Glomerular visceral epithelial cell (primary cell): ENCODE measurements at regions not wholly inside any gene's neighbourhood (a gene's known extent, or its start where the extent isn't known, plus 50 kb on each side); places are given as distances from the start of the nearest gene placed in this dataset.

Experiments
- DNase-seq: peaks from one replicate; pipeline ENCODE4 v3.0.0-alpha.2; 2016; ENCODE audit errors: extremely low spot score

DNA sequence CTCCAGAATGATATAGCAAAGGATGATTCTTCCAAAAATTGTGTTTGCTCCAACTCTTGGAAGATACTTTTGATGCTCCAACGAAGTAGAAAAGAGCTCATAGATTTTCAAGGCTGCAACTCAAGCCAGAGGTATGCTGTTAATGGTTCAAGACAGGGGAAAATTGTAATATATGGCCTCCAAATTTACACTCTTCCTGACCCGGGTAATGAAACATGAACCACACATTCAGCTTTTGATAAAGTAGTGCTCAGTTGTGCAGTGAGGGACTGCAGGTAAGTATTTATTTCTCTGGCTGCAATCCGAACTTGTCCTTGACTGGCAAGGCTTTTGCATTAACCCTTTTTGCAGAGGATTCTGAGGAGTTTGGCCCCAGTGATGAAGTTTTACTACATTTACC is 446.4 kb downstream of the RASEF start:
- DNase-seq, result no peak

DNA sequence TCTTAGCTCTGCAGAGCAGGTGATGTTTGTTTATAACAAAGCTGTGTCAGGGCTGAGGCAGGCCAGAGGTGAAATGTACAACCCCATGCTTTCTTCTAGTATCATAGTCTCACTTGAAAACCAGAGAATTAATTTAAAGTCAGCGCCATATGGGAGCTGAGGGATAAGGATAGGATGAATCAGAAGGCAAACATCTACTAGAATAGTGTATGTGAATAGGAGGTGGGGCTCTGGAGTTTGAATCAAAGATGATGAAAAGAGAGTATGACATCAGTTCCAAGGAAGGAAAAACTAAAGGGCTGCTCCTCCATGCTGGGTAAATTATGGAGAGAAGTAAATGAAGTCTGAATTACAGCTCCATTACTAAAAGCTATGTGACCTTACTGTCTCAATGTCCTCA is 441.5 kb downstream of the RASEF start:
- no peak for DNase-seq

DNA sequence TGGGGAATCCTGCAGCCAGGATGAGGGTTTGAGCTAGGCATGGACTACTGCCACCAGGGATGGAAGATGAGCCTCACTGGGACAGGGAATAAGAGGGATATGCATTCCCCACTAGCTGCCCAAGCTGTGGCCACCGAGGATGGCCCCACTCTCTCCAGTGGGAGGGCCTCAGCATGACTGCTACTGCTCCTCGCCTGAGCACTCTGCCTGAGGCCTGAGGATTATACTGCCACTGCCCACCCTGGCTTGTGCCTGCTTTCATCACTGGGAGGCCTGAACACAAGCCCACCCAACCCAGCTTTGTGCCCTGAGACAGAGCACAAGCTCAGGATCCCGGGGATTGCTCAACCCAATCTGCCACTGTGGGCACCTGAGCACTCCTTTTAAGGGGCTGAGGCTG is 425.6 kb downstream of the RASEF start:
- DNase-seq, result no peak

DNA sequence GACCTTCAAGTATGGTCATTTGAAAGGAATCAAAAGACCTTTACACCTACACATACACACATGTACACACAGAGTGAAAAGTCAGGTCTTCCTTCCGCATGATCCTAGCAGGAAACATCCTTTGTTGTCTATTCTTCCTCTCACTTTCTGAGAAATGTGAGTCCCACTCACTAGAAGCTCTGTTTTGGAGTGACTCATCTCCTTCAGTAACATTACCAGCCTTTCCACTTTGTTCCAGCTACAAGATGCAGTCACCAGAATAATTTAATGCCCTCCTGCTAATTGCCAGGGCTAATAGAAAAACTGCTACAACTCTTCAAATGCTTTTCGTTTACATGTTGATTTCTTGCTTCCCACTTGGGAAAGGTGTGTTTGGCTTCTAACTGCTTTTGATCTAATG is 417.3 kb downstream of the RASEF start:
- DNase-seq, result no peak

- no peak for DNase-seq
These were observed 412.6 kb downstream of the RASEF start for GRCh38 chr9:82650368-82650767.

DNA sequence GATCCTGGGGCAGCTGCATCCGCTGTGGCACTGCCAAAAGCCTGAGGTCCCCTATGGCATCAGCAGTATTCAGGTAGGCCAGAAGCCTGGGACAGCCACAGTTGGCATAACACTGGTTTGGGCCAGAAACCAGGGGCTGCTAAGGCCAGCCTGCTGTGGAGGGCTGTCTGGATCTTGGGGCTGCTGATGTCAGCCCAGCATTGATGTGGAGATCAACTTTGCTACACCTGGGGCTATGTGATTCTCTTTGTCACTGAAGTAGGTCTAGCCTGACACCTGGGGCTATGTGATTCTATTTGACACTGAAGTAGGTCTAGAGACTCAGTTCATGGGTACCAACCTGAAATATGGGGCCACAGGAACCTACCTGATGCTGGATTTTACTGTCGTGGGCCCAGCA is 411.5 kb downstream of the RASEF start:
- no peak for DNase-seq

DNA sequence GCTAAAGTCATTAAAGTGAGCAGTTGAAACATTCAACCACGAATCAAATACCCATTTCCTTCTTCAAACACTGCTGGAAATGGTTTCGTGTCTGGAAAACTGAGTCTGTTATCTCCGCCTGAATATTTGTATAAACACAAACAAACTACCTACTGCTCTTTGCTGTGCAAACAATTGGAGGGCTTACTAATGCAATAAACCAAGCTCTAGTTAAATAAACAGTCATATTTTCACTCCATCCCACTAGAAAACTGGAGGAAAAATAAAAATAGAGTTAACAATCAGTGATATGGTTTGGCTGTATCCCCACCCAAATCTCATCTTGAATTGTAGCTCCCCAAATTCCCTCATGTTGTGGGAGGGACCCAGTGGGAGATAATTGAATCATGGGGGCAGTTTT is 397.6 kb downstream of the RASEF start:
- DNase-seq, result no peak

GRCh38 chr9:82668689-82669199 is 394.2 kb downstream of the RASEF start:
- DNase-seq, result no peak

- DNase-seq, result no peak
These were observed 392.9 kb downstream of the RASEF start for GRCh38 chr9:82670000-82670399.

DNA sequence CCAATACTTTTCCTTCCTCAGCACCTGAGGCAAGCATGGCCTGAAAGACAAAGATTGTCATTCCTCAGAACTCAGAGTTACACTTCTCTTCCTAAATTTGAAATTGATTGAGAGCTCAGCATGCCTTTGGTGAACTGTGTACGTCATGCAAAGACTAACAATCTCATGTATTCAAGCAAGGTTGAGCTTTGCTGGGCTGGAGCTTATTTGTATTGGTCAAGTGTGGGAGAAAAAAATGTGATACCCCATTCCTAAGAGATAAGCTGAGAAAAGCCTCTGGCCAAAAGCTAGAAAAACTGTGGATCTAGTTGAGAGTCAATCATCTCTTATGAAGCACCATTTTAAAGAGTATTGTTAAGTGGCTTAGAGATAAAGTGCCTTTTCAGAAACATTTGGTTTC is 392.2 kb downstream of the RASEF start:
- no peak for DNase-seq

DNA sequence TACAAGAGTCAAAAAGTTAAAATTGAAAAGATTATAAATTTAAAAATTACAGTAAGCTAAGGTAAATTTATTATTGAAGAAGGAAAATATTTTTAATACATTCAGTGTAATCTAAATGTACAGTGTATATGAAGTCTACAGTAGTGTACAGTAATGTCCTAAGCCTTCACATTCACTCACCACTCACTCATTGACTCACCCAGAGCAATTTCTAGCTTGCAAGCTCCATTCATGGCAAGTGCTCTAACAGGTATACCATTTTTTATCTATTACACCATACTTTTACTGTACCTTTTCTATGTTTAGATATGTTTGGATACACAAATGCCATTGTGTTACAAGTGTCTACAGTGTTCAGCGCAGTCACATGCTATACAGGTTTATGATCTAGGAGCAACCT is 389.7 kb downstream of the RASEF start:
- DNase-seq, result no peak

- DNase-seq, result no peak
These were observed 389.0 kb downstream of the RASEF start for GRCh38 chr9:82673919-82674318.

- no peak for DNase-seq
These were observed 387.8 kb downstream of the RASEF start for GRCh38 chr9:82675102-82675501.

GRCh38 chr9:82675605-82676004 is 387.3 kb downstream of the RASEF start:
- DNase-seq, result no peak

GRCh38 chr9:82677086-82677485 is 385.9 kb downstream of the RASEF start:
- DNase-seq, result no peak

GRCh38 chr9:82679472-82679871 is 383.5 kb downstream of the RASEF start:
- no peak for DNase-seq

DNA sequence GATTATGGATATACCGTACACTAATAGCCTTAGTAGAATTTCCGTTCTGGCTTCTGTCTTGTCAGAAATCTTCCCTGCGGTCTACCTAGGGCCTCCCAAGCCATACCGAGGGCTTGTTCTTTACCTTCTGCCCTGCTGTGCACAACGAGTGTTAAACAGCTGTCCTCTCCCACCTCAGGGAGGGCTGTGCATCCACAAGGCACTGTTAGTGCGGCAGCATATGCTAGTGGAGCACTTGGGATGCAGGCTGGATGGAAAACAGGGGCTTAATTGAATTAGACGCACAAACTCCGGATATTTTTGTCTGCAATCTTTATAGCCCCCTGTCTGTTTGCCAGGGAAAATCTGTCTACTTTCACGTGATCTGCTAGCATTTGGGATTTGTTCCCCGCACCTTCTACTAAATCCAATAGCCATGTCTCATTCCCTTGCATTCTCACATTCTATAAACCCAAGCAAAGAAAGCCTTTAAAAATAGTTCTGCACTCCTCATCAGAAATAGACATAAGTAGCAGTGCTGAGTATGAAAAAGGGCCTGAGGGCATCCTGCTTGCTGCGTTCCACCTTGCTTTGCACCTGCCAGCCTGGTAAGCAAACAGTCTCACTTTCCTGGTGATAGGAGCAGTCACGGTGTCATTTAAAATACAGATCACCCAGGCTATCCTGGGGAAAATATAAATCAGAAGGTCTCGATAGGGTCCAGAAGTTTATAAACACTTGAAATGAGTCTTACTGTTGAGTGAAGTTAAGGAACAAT is 382.6 kb downstream of the RASEF start:
- no peak for DNase-seq

DNA sequence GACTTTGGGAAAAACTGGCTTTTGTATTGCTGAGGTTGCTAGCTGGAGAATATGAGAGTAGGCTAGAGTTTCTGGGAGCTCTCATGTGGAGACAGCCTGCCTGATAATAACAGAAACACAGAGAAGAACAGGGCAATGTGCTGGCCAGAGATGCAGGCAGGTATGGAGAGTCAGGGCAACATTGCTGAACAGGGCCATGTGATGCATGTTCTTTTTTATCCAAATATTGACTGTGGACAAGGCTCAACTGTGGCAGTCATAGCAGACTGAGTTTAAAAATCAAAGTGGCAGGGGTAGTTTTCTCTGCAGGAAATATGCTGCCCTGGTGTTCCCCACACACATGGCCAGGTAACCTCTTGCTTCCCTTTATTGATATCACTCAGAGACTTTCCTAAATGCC is 381.1 kb downstream of the RASEF start:
- no peak for DNase-seq

- DNase-seq, result no peak
These were observed 380.5 kb downstream of the RASEF start for GRCh38 chr9:82682431-82682830.

GRCh38 chr9:82695704-82696103 is 367.2 kb downstream of the RASEF start:
- no peak for DNase-seq

- no peak for DNase-seq
These were observed 356.2 kb downstream of the RASEF start for GRCh38 chr9:82706786-82707185.

GRCh38 chr9:82716821-82717220 is 346.1 kb downstream of the RASEF start:
- no peak for DNase-seq

DNA sequence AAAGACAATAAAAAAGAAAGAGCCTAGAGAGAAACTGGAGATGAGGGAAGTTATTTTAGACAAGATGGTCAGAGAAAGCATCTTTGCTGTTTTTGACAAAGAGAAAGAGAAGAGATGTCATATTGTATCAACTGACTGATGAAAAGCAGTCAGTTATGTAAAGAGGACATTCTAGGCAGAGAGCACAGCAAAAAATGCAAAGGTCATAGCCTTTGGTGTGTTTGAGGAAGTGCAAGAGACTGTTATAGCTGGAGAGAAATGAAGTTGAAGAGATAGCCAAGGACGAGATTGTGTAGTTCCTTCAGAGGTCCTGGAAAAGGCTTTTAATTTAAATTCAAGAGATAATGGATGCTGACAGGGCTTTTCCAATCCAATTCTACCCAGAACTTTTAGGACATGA is 342.4 kb downstream of the RASEF start:
- DNase-seq, result no peak

GRCh38 chr9:82721593-82721992 is 341.3 kb downstream of the RASEF start:
- DNase-seq, result no peak
